Fibroblast of lung (primary cell): ENCODE measurements at regions not wholly inside any gene's neighbourhood (a gene's known extent, or its start where the extent isn't known, plus 50 kb on each side); places are given as distances from the start of the nearest gene placed in this dataset.

ENCODE experiments used
- DNase-seq, 2 donors: peaks; one replicate each; pipeline versions ENCODE4 v3.0.0 to v3.0.0-alpha.2; 2010; ENCODE audit warnings: low read depth in 2 of 2
- H2AFZ ChIP-seq: 2 replicates; pipeline ENCODE4 v1.5.1; 2012; ENCODE audit warnings: low read length, control low read depth, inconsistent platforms
- H3K27ac ChIP-seq: 2 replicates; pipeline ENCODE4 v1.5.1; 2011; ENCODE audit warnings: low read length, control low read depth; ENCODE audit not compliant: insufficient read depth
- H3K27me3 ChIP-seq: 2 replicates; pipeline ENCODE4 v1.5.1; 2011; ENCODE audit warnings: mild to moderate bottlenecking, low read length; ENCODE audit not compliant: control insufficient read depth, insufficient read depth
- H3K36me3 ChIP-seq: 2 replicates; pipeline ENCODE4 v1.5.1; 2011; ENCODE audit warnings: low read length; ENCODE audit not compliant: control insufficient read depth, insufficient read depth
- H3K4me1 ChIP-seq: 2 replicates; pipeline ENCODE4 v1.5.1; 2011; ENCODE audit warnings: low read length; ENCODE audit not compliant: control insufficient read depth, insufficient read depth; ENCODE audit errors: extremely low read depth
- H3K4me2 ChIP-seq: 2 replicates; pipeline ENCODE4 v1.5.1; 2011; ENCODE audit warnings: low read length, control low read depth; ENCODE audit not compliant: insufficient read depth; ENCODE audit errors: extremely low read depth
- H3K4me3 ChIP-seq, 4 experiments: fragments of 200-600 bp in 1 of 4; sonication (generic) in 1 of 4; replicated peaks in 1 of 4; 2 replicates each; pipeline ENCODE4 v1.5.1; 2011 to 2016; ENCODE audit warnings: low read length in 4 of 4, low read depth in 3 of 4, mild to moderate bottlenecking in 3 of 4, control low read depth in 2 of 4, inconsistent platforms in 1 of 4, mixed read lengths in 1 of 4; ENCODE audit not compliant: insufficient read depth in 1 of 4; ENCODE audit errors: control extremely low read depth in 1 of 4
- H3K79me2 ChIP-seq: 2 replicates; pipeline ENCODE4 v1.5.1; 2012; ENCODE audit warnings: mild to moderate bottlenecking, low read length, inconsistent platforms; ENCODE audit not compliant: control insufficient read depth, insufficient read depth
- H3K9ac ChIP-seq: 2 replicates; pipeline ENCODE4 v1.5.1; 2011; ENCODE audit warnings: mild to moderate bottlenecking, low read length, control low read depth; ENCODE audit not compliant: insufficient read depth
- H3K9me3 ChIP-seq: 2 replicates; pipeline ENCODE4 v1.5.1; 2012; ENCODE audit warnings: low read depth, low read length; ENCODE audit not compliant: control insufficient read depth, insufficient read depth
- H4K20me1 ChIP-seq: 2 replicates; pipeline ENCODE4 v1.5.1; 2011; ENCODE audit warnings: low read length; ENCODE audit not compliant: control insufficient read depth, insufficient read depth; ENCODE audit errors: extremely low read depth
- CTCF ChIP-seq, 2 donors: IDR thresholded peaks in 1 of 2; conservative IDR thresholded peaks in 1 of 2; 1 replicate in 1 of 2; 2 replicates in 1 of 2; pipeline ENCODE4 v1.5.1; 2011 to 2012; ENCODE audit warnings: low read length in 2 of 2, control low read depth in 1 of 2, inconsistent platforms in 1 of 2, low read depth in 1 of 2, mild to moderate bottlenecking in 1 of 2
- EZH2 ChIP-seq: IDR thresholded peaks from 2 replicates; pipeline ENCODE4 v1.5.1; 2012; ENCODE audit warnings: low read length, control low read depth, mild to moderate bottlenecking; ENCODE audit errors: missing control alignments

GRCh38 chr14:84797326-84797725 lies 732.6 kb upstream of the FLRT2 start:
- Histone ChIP-seq H2AFZ (no peak overlapping the region), H3K4me1 (no peaks in the 10 kb centered on the region), H3K27ac (no peak overlapping the region), H3K79me2 (no peaks in the 10 kb centered on the region), H3K27me3 (no peaks in the 10 kb centered on the region), H3K9ac (no peak overlapping the region), H4K20me1 (no peaks in the 10 kb centered on the region), H3K4me2 (no peak overlapping the region), H3K4me3 (no peak overlapping the region), H3K36me3 (no peaks in the 10 kb centered on the region), H3K9me3 (no peaks in the 10 kb centered on the region)
- DNase-seq: peak in 1 of 2 donors; percentile 59
- no peak for TF ChIP-seq EZH2
- no peak for TF ChIP-seq CTCF (conservative IDR thresholded peaks at IDR 0.05 in 1 of 2, IDR thresholded peaks at IDR 0.05 in 1 of 2; ENCODE audit: low read depth in 1 of 2, low read length in 2 of 2)

GRCh38 chr14:84804468-84804867 lies 725.5 kb upstream of the FLRT2 start:
- DNase-seq: no peak
- H3K9me3 ChIP-seq: no peaks in the 10 kb centered on the region
- no peak for TF ChIP-seq EZH2
- TF ChIP-seq CTCF (conservative IDR thresholded peaks at IDR 0.05 in 1 of 2, IDR thresholded peaks at IDR 0.05 in 1 of 2; ENCODE audit: low read depth in 1 of 2, low read length in 2 of 2): no peak
- no peaks in the 10 kb centered on the region for H3K27me3 ChIP-seq
- no peak overlapping the region for H3K27ac ChIP-seq
- no peak overlapping the region for H3K4me2 ChIP-seq
- no peak overlapping the region for H3K4me3 ChIP-seq
- H3K36me3 ChIP-seq: no peaks in the 10 kb centered on the region
- H3K79me2 ChIP-seq: no peaks in the 10 kb centered on the region
- no peak overlapping the region for H2AFZ ChIP-seq
- no peaks in the 10 kb centered on the region for H4K20me1 ChIP-seq
- H3K4me1 ChIP-seq: no peaks in the 10 kb centered on the region
- H3K9ac ChIP-seq: no peak overlapping the region

GRCh38 chr14:84804895-84805294 lies 725.0 kb upstream of the FLRT2 start:
- H3K4me3 ChIP-seq: no peak overlapping the region
- no peaks in the 10 kb centered on the region for H3K27me3 ChIP-seq
- H3K36me3 ChIP-seq: no peaks in the 10 kb centered on the region
- H3K9ac ChIP-seq: no peak overlapping the region
- H3K4me2 ChIP-seq: no peak overlapping the region
- no peak for TF ChIP-seq CTCF (conservative IDR thresholded peaks at IDR 0.05 in 1 of 2, IDR thresholded peaks at IDR 0.05 in 1 of 2; ENCODE audit: low read depth in 1 of 2, low read length in 2 of 2)
- no peak for TF ChIP-seq EZH2
- H3K79me2 ChIP-seq: no peaks in the 10 kb centered on the region
- DNase-seq: no peak
- H4K20me1 ChIP-seq: no peaks in the 10 kb centered on the region
- H3K9me3 ChIP-seq: no peaks in the 10 kb centered on the region
- H2AFZ ChIP-seq: no peak overlapping the region
- H3K27ac ChIP-seq: no peak overlapping the region
- H3K4me1 ChIP-seq: no peaks in the 10 kb centered on the region
